ENCODE measurements at regions not wholly inside any gene's neighbourhood (a gene's known extent, or its start where the extent isn't known, plus 50 kb on each side); places are given as distances from the start of the nearest gene placed in this dataset.

DNA sequence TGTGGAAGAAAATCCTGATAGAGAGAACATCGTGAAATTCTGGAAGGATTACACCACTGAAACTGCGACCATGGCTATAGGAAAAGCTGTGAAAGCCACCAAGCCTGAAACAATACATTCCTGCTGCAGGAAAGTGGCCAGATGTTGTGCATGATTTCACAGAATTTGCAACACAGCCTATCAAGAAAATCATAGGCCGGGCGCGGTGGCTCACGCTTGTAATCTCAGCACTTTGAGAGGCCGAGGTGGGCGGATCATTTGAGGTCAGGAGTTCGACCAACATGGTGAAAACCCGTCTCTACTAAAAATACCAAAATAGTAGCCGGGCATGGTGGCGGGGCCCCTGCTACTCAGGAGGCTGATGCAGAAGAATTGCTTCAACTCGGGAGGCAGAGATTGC is 360.2 kb downstream of the CDH7 start:
- Histone ChIP-seq H4K20me1 (ENCODE audit: insufficient read depth, low read length) (no peaks in the 10 kb centered on the region), H3K9ac (ENCODE audit: low read length) (no peak overlapping the region), H3K36me3 (ENCODE audit: insufficient read depth, low read length) (no peaks in the 10 kb centered on the region), H3K4me3 (ENCODE audit: low read depth, low read length, poor library complexity, severe bottlenecking) (no peak overlapping the region), H3F3A (ENCODE audit: insufficient read depth, low read length) (no peaks in the 10 kb centered on the region), H3K79me2 (ENCODE audit: insufficient read depth, low read length) (no peaks in the 10 kb centered on the region), H3K4me1 (ENCODE audit: insufficient read depth, low read length, severe bottlenecking) (no peaks in the 10 kb centered on the region), H3K9me3 (ENCODE audit: low read length) (no peaks in the 10 kb centered on the region), H3K4me2 (ENCODE audit: low read length) (no peak overlapping the region), H2AFZ (ENCODE audit: low read length) (no peak overlapping the region), H3K27me3 (ENCODE audit: insufficient read depth, low read length) (no peaks in the 10 kb centered on the region), H3K9me2 (ENCODE audit: low read depth, low read length) (no peaks in the 10 kb centered on the region), H3K27ac (ENCODE audit: low read depth, low read length, poor library complexity, severe bottlenecking) (no peak overlapping the region)
- TF ChIP-seq EZH2 (IDR thresholded peaks at IDR 0.05; ENCODE audit: borderline replicate concordance, low read length) = no peak
- TF ChIP-seq, protein P1, sequence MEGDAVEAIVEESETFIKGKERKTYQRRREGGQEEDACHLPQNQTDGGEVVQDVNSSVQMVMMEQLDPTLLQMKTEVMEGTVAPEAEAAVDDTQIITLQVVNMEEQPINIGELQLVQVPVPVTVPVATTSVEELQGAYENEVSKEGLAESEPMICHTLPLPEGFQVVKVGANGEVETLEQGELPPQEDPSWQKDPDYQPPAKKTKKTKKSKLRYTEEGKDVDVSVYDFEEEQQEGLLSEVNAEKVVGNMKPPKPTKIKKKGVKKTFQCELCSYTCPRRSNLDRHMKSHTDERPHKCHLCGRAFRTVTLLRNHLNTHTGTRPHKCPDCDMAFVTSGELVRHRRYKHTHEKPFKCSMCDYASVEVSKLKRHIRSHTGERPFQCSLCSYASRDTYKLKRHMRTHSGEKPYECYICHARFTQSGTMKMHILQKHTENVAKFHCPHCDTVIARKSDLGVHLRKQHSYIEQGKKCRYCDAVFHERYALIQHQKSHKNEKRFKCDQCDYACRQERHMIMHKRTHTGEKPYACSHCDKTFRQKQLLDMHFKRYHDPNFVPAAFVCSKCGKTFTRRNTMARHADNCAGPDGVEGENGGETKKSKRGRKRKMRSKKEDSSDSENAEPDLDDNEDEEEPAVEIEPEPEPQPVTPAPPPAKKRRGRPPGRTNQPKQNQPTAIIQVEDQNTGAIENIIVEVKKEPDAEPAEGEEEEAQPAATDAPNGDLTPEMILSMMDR (IDR thresholded peaks at IDR 0.05; ENCODE audit: low read length) = no peak

DNA sequence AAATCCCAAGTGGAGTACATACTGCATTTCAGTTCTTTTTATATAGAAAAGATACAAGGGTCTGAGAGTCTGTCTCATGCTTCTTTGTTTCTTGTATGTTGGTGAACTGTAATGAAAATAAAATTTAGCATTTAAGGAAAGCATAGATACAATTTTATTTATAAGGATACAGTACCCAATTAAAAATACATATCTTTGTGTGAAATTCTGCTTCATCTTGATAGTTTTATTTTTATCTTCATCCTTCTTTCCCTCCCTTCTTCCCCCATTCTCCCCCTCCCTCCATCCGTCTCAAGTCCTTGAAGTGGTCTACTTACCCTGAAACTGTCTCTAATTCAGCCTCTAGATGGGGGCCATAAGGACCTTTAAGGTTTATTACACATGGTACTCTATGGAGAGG is 359.8 kb downstream of the CDH7 start:
- no peak for TF ChIP-seq EZH2 (IDR thresholded peaks at IDR 0.05; ENCODE audit: borderline replicate concordance, low read length)
- TF ChIP-seq, protein P1 (IDR thresholded peaks at IDR 0.05; ENCODE audit: low read length) = no peak
- Histone ChIP-seq H3K9me3 (ENCODE audit: low read length) (no peaks in the 10 kb centered on the region), H3K27ac (ENCODE audit: low read depth, low read length, poor library complexity, severe bottlenecking) (no peak overlapping the region), H3K27me3 (ENCODE audit: insufficient read depth, low read length) (no peaks in the 10 kb centered on the region), H4K20me1 (ENCODE audit: insufficient read depth, low read length) (no peaks in the 10 kb centered on the region), H3K9me2 (ENCODE audit: low read depth, low read length) (no peaks in the 10 kb centered on the region), H3K9ac (ENCODE audit: low read length) (no peak overlapping the region), H3K4me3 (ENCODE audit: low read depth, low read length, poor library complexity, severe bottlenecking) (no peak overlapping the region), H3K36me3 (ENCODE audit: insufficient read depth, low read length) (no peaks in the 10 kb centered on the region), H3K79me2 (ENCODE audit: insufficient read depth, low read length) (no peaks in the 10 kb centered on the region), H2AFZ (ENCODE audit: low read length) (no peak overlapping the region), H3K4me2 (ENCODE audit: low read length) (no peak overlapping the region), H3K4me1 (ENCODE audit: insufficient read depth, low read length, severe bottlenecking) (no peaks in the 10 kb centered on the region), H3F3A (ENCODE audit: insufficient read depth, low read length) (no peaks in the 10 kb centered on the region)

DNA sequence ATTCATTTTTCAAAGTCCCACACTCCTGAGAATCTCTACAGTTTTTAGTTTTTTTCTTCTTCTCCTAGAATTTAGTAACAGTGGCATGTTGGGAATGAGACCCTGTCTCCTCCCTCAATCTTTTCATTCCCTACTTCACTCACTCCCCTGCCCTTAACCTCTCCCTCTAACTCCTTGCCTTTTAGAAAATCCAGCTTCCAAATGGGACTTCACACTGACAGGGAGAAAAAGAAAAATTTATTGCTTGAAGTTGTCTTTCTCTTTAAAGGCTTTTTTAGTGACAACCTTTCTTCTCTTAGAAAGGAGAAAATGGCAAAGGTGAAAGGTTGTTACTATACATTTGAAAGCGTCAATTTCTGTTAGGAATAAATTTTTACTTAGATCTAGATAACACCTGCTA is 359.2 kb downstream of the CDH7 start:
- Histone ChIP-seq H3K27ac (ENCODE audit: low read depth, low read length, poor library complexity, severe bottlenecking) (no peak overlapping the region), H3K9me3 (ENCODE audit: low read length) (no peaks in the 10 kb centered on the region), H2AFZ (ENCODE audit: low read length) (no peak overlapping the region), H3K4me1 (ENCODE audit: insufficient read depth, low read length, severe bottlenecking) (no peaks in the 10 kb centered on the region), H3K27me3 (ENCODE audit: insufficient read depth, low read length) (no peaks in the 10 kb centered on the region), H3F3A (ENCODE audit: insufficient read depth, low read length) (no peaks in the 10 kb centered on the region), H3K79me2 (ENCODE audit: insufficient read depth, low read length) (no peaks in the 10 kb centered on the region), H3K36me3 (ENCODE audit: insufficient read depth, low read length) (no peaks in the 10 kb centered on the region), H3K4me2 (ENCODE audit: low read length) (no peak overlapping the region), H3K9ac (ENCODE audit: low read length) (no peak overlapping the region), H3K9me2 (ENCODE audit: low read depth, low read length) (no peaks in the 10 kb centered on the region), H4K20me1 (ENCODE audit: insufficient read depth, low read length) (no peaks in the 10 kb centered on the region), H3K4me3 (ENCODE audit: low read depth, low read length, poor library complexity, severe bottlenecking) (no peak overlapping the region)
- TF ChIP-seq, protein P1 (IDR thresholded peaks at IDR 0.05; ENCODE audit: low read length) = no peak
- TF ChIP-seq EZH2 (IDR thresholded peaks at IDR 0.05; ENCODE audit: borderline replicate concordance, low read length) = no peak

All from OCI-LY1 (cell line).